HG03175 (cell line): ENCODE measurements at regions not wholly inside any gene's neighbourhood (a gene's known extent, or its start where the extent isn't known, plus 50 kb on each side); places are given as distances from the start of the nearest gene placed in this dataset.

Experiments
- ATAC-seq: cut with Tn5 transposase; IDR thresholded peaks from one replicate; pipeline ENCODE4 v1.9.1; 2021; ENCODE audit warnings: mild to moderate bottlenecking, moderate library complexity; ENCODE audit not compliant: unreplicated experiment

DNA sequence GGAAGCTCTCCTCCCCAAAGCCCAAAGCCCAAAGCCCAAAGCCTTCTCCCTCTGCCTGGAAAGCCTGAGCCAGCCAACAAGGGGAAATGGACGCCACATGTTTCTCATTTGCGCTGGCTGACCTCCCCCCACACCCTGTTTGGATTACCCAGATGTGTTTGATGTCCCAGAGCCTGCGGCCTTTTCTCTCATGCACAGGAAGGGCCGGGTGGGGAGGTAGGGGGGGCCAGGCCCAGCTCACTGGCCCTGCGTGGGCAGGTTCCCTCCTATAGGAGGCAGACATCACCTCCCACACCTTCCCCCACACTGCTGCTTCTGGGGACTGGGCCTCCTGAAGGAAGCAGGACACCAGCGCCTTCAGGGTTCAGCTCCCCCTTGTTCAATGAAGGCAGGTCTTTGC, 116.3 kb downstream of the NAV1 start:
- ATAC-seq: no peak

DNA sequence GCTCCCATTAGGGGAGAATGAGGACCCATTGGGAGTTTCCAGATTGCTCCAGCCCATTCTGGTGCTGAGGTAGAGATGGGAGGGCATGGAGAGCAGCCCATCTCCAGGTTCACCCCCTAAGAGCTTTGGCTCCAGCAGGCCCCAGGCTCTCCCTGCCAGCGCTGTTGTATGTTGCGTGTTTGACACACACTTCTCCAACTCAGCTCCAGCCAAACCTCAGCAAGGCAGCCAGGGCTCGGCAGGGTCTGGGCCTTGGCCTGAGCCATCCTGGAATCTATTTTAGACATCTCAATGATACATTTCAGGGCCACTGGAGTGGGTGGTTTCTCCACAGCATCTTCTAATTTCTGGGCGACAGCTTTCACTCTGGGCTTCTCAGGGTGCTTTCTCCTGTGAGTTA, 117.0 kb downstream of the NAV1 start:
- ATAC-seq: no peak

DNA sequence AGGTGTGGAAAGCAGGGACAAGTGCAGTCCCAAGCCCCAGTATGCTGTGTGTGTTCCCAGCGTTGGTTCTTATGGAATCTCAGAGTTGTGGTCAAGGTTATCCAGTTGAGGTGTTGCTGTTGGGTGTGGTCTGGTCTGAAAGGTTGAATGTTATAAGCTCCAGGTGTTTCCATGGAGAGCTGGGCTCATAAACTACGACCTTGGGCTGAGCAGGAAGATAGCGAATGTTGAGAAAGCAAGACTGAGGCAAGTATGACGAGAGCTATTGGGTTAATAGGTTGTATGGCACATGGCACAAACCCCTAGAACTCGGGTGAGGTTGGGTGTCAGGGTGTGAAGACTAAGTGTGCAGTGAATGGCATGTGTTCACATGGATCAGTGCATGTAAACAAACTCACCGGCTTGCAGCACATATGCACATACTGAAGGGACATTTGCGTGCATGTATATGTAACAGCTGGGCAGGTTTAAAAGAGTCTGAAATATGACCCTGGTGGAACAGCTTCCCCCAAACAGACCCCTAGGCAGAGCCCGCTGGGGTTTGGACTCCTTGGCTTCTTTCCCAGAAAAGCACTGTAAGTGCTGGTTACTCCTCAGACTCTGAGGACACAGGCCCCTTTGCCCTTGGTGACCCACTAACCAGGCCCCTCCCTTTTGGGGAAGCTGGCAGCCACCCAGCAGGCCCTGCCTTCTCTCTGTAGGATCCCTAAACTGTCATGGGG, 117.5 kb downstream of the NAV1 start:
- ATAC-seq: no peak

DNA sequence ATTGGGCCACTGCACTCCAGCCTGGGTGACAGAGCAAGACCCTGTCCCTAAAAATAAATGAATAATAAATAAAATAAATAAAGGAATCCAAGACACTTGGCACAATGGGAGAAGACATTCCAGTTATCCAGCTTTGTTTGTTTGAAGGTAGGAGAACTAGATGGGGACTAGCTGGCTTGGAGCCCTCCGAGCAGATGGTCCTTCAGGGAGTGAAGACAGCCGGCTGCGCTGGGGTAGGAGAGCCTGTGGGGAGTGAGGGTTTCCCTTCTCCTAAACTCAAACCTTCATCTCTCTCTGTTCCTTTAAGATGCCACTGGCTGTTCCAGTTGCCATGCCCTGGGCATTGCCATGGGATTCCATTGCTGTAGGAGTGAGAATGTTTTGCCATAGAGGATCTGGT, 120.6 kb downstream of the NAV1 start:
- no peak for ATAC-seq

DNA sequence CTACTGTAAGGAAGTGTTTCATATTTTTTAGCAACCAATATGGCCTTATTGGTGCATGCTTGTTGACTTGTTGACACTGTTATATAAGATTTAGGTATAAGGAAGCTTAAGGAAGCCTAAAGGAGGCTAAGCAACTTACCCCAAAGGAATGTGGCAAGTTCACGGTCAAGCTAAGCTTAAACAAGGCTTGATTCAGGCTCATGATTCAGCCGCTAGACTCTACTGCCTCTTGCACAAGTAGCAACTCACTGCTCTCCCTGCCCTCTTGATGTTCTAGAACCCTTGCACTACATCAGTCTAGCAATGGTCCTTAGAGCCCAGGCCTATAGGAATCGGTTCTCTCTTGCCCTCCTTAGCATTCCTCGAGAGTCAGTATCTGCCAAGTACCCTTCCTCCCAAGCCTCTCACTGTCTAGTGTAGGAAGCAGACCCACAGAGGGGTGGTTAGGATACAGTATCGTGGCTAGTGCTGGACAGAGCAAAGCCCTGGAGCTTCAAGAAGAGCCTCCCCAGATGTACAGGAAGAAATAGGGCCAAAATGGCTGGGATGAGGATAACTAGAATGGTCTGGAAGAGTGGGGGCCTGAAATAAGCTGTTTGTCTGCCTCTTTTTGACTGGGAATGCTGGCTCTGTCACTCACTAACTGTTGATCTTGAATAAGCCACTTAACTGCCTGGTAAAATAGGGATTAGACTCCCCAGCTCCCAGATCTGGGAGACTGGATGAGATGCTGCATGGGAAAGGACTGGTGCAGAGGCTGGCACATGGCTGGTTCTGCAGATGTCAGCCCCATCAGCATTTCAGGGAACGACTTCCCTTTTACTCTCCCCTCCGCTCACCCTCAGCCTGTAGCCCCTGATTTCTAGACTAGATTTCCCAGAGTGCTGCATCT, 122.2 kb downstream of the NAV1 start:
- no peak for ATAC-seq

DNA sequence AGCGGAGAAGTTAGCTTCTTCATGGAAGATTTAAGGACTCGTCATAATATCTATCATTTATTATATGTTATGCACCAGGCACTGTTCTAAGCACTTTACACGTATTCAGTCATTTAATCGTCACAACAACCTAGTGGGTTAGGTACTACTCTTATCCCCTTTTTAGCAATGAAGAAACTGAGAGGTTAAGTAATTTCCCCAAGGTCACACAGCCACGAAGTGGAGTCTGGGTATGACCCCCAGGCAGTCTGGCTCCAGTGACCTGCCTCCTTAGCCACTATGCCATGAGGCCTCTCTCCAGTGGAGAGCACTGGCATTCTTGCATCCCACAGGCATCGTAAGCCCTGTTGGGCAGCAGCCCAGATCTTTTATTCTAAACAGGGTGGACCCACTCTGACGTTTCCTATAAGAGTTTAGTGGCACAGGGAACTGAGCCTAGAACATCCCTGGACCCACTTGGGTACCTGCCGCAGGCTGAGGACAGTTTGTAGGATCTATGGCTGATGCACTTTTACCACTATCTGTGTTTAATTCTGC, 123.0 kb downstream of the NAV1 start:
- no peak for ATAC-seq

DNA sequence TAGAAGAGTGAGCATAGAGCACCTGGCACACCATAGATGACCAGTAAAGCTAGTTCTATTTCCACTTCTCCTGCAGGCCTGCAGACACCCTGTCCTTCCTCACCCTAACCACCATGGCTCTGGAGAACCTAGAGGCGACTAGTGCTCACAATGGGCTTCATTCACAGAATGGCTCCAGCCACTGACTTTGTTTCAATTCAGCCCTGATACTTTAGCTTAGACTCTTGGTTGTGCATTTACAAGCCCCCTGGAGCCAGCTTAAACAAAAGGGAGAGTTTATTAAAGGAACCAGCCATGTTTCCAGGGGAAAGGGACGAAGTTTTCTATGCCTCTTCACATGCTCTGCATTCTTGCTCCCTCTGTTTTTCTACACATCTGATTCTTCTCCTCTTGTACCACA, 123.7 kb downstream of the NAV1 start:
- ATAC-seq: no peak

DNA sequence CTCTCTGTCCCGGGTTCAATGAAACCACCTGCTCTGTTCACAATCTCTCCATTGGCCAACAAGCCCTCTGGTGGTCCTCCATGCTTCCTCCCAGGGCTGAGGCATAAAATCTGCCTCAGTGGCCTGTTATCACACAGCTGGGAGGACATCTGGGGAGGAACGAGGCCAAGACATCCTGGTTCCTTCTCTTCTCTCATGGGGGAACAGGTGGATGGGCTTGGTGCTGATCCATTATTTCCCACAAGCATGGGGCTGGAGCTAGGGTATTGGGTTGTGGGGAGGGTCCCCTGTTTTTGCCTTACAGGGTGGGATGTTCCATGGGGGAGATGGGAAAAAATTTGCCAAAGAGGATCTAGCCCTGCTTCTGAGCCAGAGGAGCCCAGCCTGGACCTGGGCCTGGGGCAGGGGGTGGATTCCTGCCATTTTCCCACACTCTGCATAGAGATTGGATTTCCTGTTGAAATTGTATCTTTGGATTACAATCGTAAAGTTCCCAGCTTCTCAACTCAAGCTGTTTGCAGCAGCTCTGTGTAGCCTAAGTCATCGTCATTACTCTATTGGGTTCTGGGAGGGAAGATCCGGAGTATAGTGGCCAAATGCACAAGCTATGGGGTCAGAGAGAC, 124.7 kb downstream of the NAV1 start:
- ATAC-seq: no peak

DNA sequence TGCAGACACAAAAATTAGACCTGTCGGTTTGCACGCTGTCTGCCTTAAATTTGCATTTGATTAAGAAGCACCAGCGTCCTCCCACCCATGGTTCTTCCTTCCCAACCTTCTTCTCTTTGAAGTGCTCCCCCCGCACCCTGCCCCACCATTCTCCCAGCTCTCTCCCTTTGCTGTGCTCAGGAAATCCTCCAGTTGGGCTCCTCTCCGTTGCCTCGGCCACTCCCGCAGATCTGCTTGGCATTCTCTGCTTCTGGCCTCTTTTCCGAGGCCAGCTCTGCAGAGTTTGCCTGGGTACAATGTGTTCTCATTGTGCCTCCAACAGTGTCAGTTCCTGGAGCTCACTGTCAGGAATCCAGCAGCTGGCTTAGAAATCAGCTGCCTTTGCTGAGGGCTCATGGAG, 126.1 kb downstream of the NAV1 start:
- ATAC-seq: no peak

DNA sequence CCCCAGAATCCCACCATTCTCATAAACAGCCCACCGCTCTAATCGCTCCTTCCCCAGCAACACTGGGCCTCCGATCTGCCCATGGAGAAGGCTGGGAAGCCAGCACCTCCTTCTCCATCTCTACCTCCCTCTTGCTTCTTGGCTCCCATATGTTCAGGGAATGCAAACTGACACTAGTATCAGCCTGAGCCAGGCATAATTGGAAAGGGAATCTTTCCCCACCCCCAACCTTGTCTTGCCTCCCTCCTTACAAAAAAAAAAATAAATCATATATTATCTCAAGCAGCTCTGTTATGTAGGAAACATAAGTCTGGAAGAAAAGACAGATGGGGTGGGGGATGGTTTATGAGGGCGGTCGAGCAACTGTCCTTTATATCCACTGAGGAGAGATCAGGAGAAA, 127.2 kb downstream of the NAV1 start:
- no peak for ATAC-seq

DNA sequence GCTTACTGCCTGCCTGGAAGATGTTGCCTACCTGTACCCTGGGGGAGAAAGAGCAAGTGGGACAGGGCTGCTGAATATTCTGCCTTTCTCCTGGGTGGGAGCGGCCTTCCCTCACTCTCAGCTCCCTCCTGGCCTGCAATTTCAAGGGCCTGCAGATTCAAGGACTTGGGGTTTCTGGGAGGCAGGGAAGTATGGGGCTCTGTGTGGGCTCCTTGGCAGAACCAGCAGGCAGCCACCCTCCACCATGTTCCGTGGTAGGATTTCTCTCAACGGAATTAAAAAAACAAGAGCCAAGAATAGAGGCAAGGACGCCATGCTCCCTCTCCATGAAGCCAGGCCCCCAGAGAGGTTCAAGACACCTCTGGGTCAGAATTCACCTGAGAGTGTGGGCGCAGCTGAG, 127.7 kb downstream of the NAV1 start:
- ATAC-seq: no peak

DNA sequence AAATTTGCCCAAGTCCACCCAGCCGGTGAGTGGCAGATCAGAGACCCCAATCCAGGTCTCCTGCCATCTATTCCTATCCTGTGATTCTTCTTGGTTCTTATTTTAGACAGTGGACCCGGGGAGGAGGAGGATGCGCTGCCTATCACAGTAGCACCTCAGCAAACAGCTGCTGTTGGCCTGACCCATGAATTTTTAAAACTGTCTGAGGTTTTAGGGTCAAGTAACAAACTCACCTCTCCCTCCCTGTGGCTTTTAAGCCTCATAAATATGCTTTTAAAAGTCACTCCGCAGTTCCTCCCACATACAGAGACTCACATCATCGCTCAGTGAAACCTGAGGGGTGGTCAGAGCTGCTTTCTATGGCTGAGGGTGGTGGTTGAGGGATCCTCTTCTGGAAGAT, 128.6 kb downstream of the NAV1 start:
- ATAC-seq: no peak

DNA sequence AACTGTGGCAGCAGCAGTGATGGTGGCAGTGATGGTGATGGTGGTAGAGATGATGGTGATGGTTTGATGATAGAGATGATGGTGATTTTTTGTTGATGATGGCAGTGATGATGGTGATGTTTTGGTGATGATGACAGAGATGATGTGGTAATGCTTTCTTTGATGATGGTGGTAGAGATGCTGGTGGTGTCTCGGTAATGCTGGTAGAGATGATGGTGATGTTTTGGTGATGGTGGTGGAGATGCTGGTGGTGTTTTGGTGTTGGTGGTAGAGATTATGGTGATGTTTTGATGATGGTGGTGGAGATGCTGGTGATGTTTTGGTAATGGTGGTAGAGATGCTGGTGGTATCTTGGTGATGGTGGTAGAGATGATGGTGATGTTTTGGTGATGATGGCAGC, 131.6 kb downstream of the NAV1 start:
- no peak for ATAC-seq

DNA sequence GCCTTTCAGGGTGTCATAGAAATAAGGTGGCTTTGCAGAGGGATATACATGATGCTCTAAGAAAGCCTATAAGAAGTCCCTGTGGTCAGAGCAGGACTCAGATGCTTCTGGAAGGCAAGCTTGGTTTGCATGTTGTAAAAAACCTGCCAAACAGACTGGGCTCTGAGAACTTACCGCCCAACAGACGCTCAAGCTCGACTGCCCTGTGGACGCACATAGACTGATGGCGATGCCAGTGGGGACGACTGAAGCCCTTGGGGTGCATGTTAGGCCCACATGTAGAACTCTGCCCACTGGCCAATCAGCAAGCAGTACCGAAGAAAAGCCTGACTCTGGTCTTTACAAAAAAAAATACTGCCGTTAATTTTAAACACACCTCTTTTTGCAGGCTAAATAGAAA, 133.8 kb downstream of the NAV1 start:
- no peak for ATAC-seq

DNA sequence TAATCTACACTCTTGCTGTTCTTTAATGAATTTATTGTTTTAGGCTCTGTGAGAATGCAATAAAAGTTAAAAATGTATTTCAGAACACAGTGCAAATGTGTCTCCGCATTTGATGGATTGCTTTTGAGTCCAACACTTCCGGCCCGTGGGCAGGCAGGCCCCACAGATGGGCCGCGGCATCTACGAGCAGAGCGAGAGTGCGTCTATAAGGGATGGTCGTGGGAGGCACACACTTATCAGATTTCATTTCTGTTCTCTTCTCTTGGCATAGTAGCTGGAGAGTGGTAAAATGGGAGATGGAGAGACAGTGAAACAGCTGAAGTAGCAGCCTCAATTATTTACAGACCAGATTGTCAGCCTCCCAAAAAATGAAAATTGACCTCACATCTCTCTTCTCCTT, 134.2 kb downstream of the NAV1 start:
- no peak for ATAC-seq

DNA sequence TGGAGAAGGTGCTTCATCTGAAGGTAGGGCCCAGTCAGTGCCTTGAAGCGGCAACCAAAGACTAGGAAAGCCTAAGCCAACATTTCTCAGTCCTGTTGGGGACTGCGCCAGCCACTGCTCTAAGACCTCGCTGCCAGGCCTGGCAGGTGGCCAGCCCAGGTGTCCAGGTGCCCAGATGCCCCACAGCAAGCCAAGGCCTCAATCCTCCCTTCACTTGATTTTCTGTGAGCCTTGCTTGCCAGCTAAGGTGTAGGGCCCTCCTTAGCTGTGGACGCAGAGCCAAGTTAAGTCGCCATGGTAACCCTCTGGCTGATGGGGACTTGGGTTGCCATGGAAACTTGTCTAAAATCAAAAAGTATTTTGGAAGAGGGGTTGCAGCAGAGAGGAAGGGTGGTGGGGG, 135.0 kb downstream of the NAV1 start:
- no peak for ATAC-seq

DNA sequence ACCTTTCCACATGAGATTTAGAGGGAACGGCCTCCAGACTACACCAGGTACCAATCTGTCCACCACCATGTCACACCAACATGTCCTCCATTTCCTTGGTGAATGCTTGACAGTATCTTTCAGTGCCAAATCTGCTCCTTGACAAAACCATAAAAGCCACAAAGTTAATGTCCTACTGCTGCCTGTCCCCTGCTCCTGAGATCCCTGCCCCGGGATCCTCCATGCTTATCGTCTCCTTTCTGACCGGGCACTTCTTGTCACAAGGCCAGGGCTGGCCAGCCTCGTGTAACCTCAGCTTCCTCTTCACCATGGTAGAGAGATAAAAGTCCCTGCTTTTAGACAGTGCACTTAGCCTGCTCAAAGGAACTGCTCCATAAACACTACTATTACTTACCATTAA, 136.2 kb downstream of the NAV1 start:
- ATAC-seq: no peak

DNA sequence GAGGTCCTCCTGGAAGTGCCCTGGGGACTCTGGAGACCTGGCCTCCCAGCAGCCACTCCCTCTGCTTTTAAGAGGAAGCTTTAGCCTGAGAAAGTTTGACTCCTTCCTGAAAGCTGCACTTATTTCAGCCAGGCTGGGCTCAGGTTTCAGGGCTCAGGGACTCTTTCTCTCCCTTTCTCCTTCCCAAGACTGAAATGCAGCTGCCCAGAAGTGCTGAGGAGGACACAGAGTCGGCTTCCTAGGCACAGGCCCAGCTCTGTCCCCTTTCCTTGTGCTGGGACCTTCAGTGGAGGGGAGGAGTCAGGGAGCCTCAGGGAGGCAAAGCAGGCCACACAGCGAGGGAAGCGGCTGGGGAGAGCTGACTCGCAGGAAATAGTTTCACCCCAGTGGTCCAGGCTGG, 137.3 kb downstream of the NAV1 start:
- ATAC-seq: no peak

DNA sequence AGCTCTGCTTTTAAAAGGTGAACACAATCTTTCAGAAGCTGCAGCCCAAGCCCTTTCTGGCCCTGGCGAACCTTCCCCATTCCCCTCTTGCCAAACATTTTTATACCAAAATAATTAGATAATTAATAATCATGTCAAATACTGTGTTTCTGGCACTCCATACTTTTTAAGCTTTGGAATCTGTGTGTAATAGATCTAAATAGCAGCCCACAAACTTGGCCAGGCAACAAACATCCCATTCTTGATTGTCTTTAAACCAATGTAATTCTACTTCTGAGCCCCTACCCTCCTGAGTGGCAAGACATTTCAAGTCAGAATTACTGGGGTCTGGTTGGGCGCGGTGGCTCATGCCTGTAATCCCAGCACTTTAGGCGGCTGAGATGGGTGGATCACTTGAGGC, 137.7 kb downstream of the NAV1 start:
- ATAC-seq: no peak

DNA sequence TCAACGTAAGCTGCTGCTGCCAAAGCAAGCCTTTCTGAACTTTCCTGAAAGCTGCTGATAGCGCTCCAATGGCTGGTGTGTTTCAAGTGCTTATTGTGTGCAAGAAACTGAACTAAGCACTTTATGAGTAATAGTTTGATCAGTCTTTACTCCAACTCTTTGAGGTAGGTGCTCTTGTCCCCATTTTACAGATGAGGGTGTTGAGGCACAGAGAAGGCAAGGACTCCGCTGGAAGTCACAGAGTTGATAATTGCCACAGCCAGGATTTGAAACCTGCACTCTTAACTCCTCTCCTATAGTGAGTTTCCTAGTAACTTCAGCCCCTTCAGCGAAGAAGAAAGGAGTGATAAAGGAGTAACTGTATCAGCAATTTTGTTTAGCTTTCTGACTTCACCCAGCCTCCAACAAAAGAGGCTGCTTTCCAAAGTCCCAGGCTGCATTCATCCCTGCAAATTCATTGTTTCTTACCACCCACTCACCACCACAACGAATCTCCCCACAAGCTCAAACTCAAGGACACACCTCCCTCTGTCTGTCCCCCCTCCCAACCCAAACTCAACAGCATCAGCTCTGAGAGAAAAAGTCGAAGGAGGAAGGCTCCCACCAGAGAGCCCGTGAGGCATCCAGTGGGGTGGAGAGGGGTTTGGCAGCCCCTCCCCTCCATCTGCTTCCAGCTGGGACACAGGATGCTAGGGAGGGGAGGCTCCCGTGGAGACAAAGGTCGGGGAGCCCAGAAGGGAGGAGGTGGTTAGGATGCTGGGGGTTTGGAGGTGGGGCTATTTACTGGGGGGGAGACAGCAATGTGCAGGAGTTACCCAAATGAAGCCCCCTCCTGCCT, 139.6 kb downstream of the NAV1 start:
- ATAC-seq: no peak

DNA sequence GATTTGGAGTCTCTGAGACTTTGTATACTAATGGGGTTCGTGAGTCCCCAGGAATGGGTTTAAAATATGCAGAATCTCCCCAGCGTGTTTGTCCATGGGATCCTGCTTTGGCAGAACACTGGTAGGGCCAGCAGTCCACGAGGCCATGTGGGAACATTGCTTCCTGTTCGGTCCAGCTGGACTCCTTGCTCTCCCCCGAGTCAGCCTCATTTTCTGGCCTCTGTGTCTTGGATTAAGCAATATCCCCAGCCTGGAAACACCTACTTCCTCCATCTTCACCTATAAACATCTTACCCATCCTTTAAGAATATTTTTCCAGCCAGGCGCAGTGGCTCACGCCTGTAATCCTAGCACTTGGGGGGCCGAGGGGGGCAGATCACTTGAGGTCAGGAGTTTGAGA, 142.4 kb downstream of the NAV1 start:
- ATAC-seq: no peak
